ENCODE measurements at regions not wholly inside any gene's neighbourhood (a gene's known extent, or its start where the extent isn't known, plus 50 kb on each side); places are given as distances from the start of the nearest gene placed in this dataset.

DNA sequence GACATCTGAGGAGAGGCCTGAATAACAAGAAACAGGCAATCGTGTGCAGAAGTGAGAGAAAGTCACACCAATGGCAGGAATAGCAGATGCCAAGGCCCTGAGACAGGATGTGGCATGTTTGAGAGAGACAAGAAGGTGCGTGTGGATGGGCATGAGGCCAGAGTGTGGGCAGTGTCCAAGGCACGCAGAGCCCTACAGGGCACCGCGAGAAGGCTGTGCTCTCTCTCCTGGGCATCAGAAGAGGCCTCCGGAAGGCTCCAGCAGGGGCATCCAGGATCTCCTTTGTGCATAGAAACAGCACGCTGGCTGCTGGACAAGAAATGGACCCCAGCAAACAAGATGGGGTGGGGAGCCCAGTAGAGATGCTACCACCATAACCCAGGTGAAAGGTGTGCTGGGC, 239.0 kb upstream of the RAB6C start:
- TF ChIP-seq, protein P1, sequence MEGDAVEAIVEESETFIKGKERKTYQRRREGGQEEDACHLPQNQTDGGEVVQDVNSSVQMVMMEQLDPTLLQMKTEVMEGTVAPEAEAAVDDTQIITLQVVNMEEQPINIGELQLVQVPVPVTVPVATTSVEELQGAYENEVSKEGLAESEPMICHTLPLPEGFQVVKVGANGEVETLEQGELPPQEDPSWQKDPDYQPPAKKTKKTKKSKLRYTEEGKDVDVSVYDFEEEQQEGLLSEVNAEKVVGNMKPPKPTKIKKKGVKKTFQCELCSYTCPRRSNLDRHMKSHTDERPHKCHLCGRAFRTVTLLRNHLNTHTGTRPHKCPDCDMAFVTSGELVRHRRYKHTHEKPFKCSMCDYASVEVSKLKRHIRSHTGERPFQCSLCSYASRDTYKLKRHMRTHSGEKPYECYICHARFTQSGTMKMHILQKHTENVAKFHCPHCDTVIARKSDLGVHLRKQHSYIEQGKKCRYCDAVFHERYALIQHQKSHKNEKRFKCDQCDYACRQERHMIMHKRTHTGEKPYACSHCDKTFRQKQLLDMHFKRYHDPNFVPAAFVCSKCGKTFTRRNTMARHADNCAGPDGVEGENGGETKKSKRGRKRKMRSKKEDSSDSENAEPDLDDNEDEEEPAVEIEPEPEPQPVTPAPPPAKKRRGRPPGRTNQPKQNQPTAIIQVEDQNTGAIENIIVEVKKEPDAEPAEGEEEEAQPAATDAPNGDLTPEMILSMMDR (conservative IDR thresholded peaks at IDR 0.05; ENCODE audit: low read depth, low read length), result no peak
- no peak for TF ChIP-seq EZH2 (IDR thresholded peaks at IDR 0.05; ENCODE audit: borderline replicate concordance, low read depth, low read length, poor library complexity, severe bottlenecking)

Data from A673 (cell line).